ENCODE measurements at regions not wholly inside any gene's neighbourhood (a gene's known extent, or its start where the extent isn't known, plus 50 kb on each side); places are given as distances from the start of the nearest gene placed in this dataset.

DNA sequence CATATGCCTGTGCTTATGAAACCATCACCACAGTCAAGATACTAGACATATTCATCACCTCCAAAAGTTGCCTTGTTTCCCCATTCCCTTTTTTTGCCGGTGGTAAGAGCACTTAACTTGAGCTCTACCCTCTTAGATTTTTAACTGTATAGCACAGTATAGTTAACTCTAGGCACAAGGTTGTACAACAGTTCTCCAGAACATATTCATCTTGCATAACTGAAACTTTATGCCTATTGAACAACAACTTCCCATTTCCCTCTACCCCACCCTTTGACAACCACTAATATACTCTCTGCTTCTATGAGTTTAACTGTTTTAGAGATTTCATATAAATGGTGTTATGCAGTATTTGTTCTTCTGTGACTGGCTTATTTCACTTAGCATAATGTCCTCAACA is 119.3 kb downstream of the ASB9 start:
- in situ Hi-C loops (cut with MboI; ENCODE audit: low sequenced_read_pairs, unreplicated experiment) = no loop called here
- TF ChIP-seq CTCF (IDR thresholded peaks at IDR 0.05; ENCODE audit: borderline replicate concordance, control extremely low read depth, extremely low read depth, insufficient read depth, missing control alignments) = no peak
- no peak for DNase-seq (ENCODE audit: low spot score)

- DNase-seq (ENCODE audit: low spot score) = no peak
Measured at GRCh38 chrX:15146515-15146914, 123.4 kb downstream of the ASB9 start.

DNA sequence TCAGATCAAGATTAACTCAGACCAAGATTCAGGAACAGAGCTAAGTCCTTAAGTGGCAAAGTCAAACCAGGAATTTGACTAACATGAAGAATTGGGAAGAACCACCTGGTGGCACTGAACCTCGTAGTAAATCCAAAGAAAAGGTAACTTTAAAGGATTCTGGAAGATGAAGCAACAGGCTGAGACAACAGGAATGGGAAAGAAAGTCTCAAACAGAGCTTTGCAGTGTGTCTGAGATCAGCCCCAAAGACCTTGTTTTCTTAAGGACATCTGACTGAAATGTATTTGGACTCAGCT is 126.1 kb downstream of the ASB9 start:
- TF ChIP-seq CTCF (IDR thresholded peaks at IDR 0.05; ENCODE audit: borderline replicate concordance, control extremely low read depth, extremely low read depth, insufficient read depth, missing control alignments) = no peak
- in situ Hi-C loops (cut with MboI; ENCODE audit: low sequenced_read_pairs, unreplicated experiment) = loop anchor here (25.0 kb wide), 1 partner anchor 1056 kb away; no protein-coding TSS in a partner anchor
- no peak for DNase-seq (ENCODE audit: low spot score)

More at GRCh38 chrX:15146515-15146914, 123.4 kb downstream of the ASB9 start:
- no peak for TF ChIP-seq CTCF (IDR thresholded peaks at IDR 0.05; ENCODE audit: borderline replicate concordance, control extremely low read depth, extremely low read depth, insufficient read depth, missing control alignments)
- in situ Hi-C loops (cut with MboI; ENCODE audit: low sequenced_read_pairs, unreplicated experiment) = loop anchor here (25.0 kb wide), 1 partner anchor 1059 kb away; no protein-coding TSS in a partner anchor

GRCh38 chrX:15143050-15143824 is 126.6 kb downstream of the ASB9 start:
- peak; percentile 69 for TF ChIP-seq CTCF (IDR thresholded peaks at IDR 0.05; ENCODE audit: borderline replicate concordance, control extremely low read depth, extremely low read depth, insufficient read depth, missing control alignments)
- DNase-seq (ENCODE audit: low spot score) = peak; percentile 37
- in situ Hi-C loops (cut with MboI; ENCODE audit: low sequenced_read_pairs, unreplicated experiment) = loop anchor here (25.0 kb wide), 1 partner anchor 1056 kb away; no protein-coding TSS in a partner anchor

DNA sequence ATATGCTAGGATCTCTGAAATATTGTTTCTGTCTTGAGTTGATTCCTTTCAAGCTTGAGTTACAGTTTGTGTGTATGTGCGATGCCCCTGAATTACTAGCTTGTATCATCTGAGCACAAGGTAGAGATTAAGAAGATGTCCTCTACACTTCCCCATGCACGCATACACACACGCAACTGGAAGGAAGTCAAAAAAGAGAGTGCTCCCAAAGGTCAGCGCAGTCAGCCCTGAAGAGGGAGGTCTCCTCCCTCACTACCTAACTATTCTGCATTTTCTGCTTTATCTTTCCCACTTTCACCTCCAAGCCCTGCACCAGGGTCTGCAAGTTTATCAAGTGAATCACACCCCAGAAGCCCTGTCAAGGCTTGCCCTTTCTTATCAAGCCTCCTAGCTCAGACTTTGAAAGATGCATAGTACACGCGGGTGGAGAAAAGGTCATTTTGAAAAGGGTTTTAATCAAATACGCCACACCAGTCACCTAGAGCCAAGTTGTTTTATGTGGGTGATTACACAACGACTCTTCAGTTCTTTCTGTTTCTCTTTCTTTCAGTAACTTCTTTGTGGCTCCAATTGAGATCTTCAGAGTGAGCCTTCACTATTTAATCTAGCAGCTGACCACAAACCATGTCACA is 127.7 kb downstream of the ASB9 start:
- no peak for TF ChIP-seq CTCF (IDR thresholded peaks at IDR 0.05; ENCODE audit: borderline replicate concordance, control extremely low read depth, extremely low read depth, insufficient read depth, missing control alignments)
- in situ Hi-C loops (cut with MboI; ENCODE audit: low sequenced_read_pairs, unreplicated experiment) = loop anchor here (25.0 kb wide), 1 partner anchor 1055 kb away; no protein-coding TSS in a partner anchor
- DNase-seq (ENCODE audit: low spot score) = no peak

- DNase-seq (ENCODE audit: low spot score) = no peak
- in situ Hi-C loops (cut with MboI; ENCODE audit: low sequenced_read_pairs, unreplicated experiment) = loop anchor here (25.0 kb wide), 1 partner anchor 1049 kb away; no protein-coding TSS in a partner anchor
- TF ChIP-seq CTCF (IDR thresholded peaks at IDR 0.05; ENCODE audit: borderline replicate concordance, control extremely low read depth, extremely low read depth, insufficient read depth, missing control alignments) = no peak
Measured at GRCh38 chrX:15136795-15137194, 133.1 kb downstream of the ASB9 start.

Data from GM13976 (cell line).